Lower lobe of right lung (tissue), 2 donors: ENCODE measurements at regions not wholly inside any gene's neighbourhood (a gene's known extent, or its start where the extent isn't known, plus 50 kb on each side); places are given as distances from the start of the nearest gene placed in this dataset.

Source experiments
- ATAC-seq, 2 donors: fragments of 200-7000 bp; cut with Tn5 transposase; one replicate each; pipeline ENCODE4 v1.9.1; 2020 to 2022; ENCODE audit warnings: mild to moderate bottlenecking in 2 of 2, moderate library complexity in 2 of 2
- DNase-seq: peaks from one replicate; pipeline ENCODE4 v3.0.0-alpha.2; 2020
- H3K27ac ChIP-seq: fragments of 200-600 bp; one replicate; pipeline ENCODE4 v1.8.0; 2022
- H3K27me3 ChIP-seq: fragments of 200-600 bp; one replicate; pipeline ENCODE4 v1.8.0; 2022; ENCODE audit warnings: low read depth
- H3K36me3 ChIP-seq: fragments of 200-600 bp; one replicate; pipeline ENCODE4 v1.8.0; 2022; ENCODE audit warnings: mild to moderate bottlenecking
- H3K4me1 ChIP-seq: fragments of 200-600 bp; one replicate; pipeline ENCODE4 v1.8.0; 2022
- H3K4me3 ChIP-seq: fragments of 200-600 bp; one replicate; pipeline ENCODE4 v1.8.0; 2022; ENCODE audit warnings: mild to moderate bottlenecking
- H3K9me3 ChIP-seq: fragments of 200-600 bp; one replicate; pipeline ENCODE4 v1.8.0; 2022
- CTCF ChIP-seq: fragments of 200-600 bp; IDR thresholded peaks from one replicate; pipeline ENCODE4 v1.8.0; 2022; ENCODE audit warnings: antibody characterized with exemption, mild to moderate bottlenecking
- intact Hi-C: fragments of 100-400 bp; cut with DNase I; formaldehyde crosslinking; loops from one replicate; pipeline ENCODE4 v1.11.0; 2022
- donor health status: DM: no; HTN: yes; CAD: no; lungs with severe emphysema.

GRCh38 chr6:54463354-54464024 is 155.2 kb downstream of the TINAG start:
- Histone ChIP-seq H3K4me3 (no peak overlapping the region), H3K4me1 (no peaks in the 10 kb centered on the region), H3K27ac (no peak overlapping the region), H3K36me3 (no peaks in the 10 kb centered on the region), H3K9me3 (no peaks in the 10 kb centered on the region), H3K27me3 (no peaks in the 10 kb centered on the region)
- no peak for DNase-seq
- ATAC-seq, result no peak
- no peak for TF ChIP-seq CTCF
- intact Hi-C loops, result no loop called here

- no peak for DNase-seq
- no peak overlapping the region for H3K27ac ChIP-seq
- no peaks in the 10 kb centered on the region for H3K27me3 ChIP-seq
- no peaks in the 10 kb centered on the region for H3K4me1 ChIP-seq
- no peaks in the 10 kb centered on the region for H3K9me3 ChIP-seq
- no peaks in the 10 kb centered on the region for H3K36me3 ChIP-seq
- H3K4me3 ChIP-seq, result no peak overlapping the region
- TF ChIP-seq CTCF, result no peak
- no peak for ATAC-seq
- intact Hi-C loops, result no loop called here
These were observed 157.5 kb downstream of the TINAG start for GRCh38 chr6:54465649-54466300.

DNA sequence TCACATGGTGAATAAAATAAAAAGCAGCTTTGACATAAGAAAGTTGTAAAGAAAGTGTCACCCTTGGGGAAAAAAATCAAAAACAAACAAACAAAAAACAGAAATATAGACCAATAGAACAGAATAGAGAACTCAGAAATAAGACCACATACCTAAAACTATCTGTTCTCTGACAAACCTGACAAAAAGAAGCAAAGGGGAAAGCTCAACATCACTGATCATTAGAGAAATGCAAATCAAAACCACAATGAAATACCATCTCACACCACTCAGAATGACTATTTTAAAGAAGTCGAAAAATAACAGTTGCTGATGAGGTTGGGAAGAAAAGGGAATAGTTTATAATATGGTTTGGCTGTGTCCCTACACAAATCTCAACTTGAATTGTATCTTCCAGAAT is 159.1 kb downstream of the TINAG start:
- Histone ChIP-seq H3K4me3 (no peak overlapping the region), H3K27me3 (no peaks in the 10 kb centered on the region), H3K36me3 (no peaks in the 10 kb centered on the region), H3K4me1 (no peaks in the 10 kb centered on the region), H3K9me3 (no peaks in the 10 kb centered on the region), H3K27ac (no peak overlapping the region)
- no peak for DNase-seq
- intact Hi-C loops, result no loop called here
- no peak for TF ChIP-seq CTCF
- ATAC-seq, result no peak

- no peak for DNase-seq
- no peak for TF ChIP-seq CTCF
- intact Hi-C loops, result no loop called here
These were observed 165.1 kb downstream of the TINAG start for GRCh38 chr6:54473328-54473727.

GRCh38 chr6:54474898-54475297 is 166.7 kb downstream of the TINAG start:
- Histone ChIP-seq H3K27me3 (no peaks in the 10 kb centered on the region), H3K36me3 (no peaks in the 10 kb centered on the region), H3K27ac (no peak overlapping the region), H3K4me3 (no peak overlapping the region), H3K4me1 (no peaks in the 10 kb centered on the region), H3K9me3 (no peaks in the 10 kb centered on the region)
- no peak for DNase-seq
- TF ChIP-seq CTCF, result no peak
- no peak for ATAC-seq
- intact Hi-C loops, result no loop called here

More at GRCh38 chr6:54473328-54473727, 165.1 kb downstream of the TINAG start:
- ATAC-seq, result no peak
- no peaks in the 10 kb centered on the region for H3K36me3 ChIP-seq
- no peak overlapping the region for H3K4me3 ChIP-seq
- H3K27me3 ChIP-seq, result no peaks in the 10 kb centered on the region
- no peak overlapping the region for H3K27ac ChIP-seq
- no peaks in the 10 kb centered on the region for H3K9me3 ChIP-seq
- H3K4me1 ChIP-seq, result no peaks in the 10 kb centered on the region
